Activated CD4-positive, alpha-beta T cell treated with anti-CD3 and anti-CD28 coated beads for 24 hours (primary cell): ENCODE measurements at regions not wholly inside any gene's neighbourhood (a gene's known extent, or its start where the extent isn't known, plus 50 kb on each side); places are given as distances from the start of the nearest gene placed in this dataset.
"Not testable (repeated sequence)": the region's sequence is repeated elsewhere in the genome, so short reads cannot be mapped to it uniquely, and the experiment has no call there.

Source experiments
- DNase-seq, 2 donors: peaks; one replicate each; pipeline ENCODE4 v3.0.0-alpha.2; 2020; ENCODE audit warnings: low read depth in 2 of 2

GRCh38 chr7:45267262-45267661 lies 109.7 kb downstream of the RAMP3 start:
- DNase-seq, result no peak

GRCh38 chr7:45268013-45268412 lies 110.4 kb downstream of the RAMP3 start:
- no peak for DNase-seq

DNA sequence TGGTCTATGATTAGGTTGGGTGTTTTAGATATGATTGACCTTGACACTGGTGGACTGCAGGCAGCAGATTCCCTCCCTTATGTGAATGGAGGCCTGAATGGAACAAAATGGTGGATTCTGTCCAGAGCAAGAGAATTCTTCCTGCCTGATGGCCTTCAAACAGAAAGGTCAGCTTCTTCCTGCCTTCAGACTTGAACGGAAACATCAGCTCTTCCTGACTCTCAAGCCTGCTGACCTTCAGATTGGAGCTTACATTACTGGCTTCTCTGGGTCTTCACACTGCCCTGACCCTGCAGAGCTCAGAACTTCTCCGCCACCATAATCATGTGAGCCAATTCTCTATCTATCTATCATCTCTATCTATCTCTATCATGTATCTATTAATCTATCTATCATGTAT lies 111.6 kb downstream of the RAMP3 start:
- DNase-seq, result no peak

GRCh38 chr7:45278763-45279398 lies 121.3 kb downstream of the RAMP3 start:
- no peak for DNase-seq

DNA sequence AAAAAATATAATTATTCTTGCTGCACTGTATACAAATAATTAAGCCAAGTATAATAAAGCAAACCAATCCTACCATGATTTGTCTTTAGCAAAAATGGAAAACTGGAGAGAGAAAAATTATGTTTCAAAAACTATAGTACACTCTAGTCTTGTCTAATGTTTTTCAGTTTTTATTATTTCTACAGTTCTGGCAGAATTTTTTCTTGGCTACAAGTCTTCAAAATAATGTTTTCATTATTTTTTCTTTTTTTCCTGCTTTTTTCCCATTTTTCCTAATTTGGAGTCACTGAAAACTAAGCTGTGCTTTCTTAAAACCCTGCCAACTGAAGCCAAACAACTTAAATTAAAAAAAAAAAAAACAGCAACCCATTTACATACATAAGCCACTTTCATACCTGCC lies 132.0 kb downstream of the RAMP3 start:
- DNase-seq, result not testable (repeated sequence)

GRCh38 chr7:45290880-45291279 lies 133.3 kb downstream of the RAMP3 start:
- no peak for DNase-seq

- no peak for DNase-seq
Observed at GRCh38 chr7:45292481-45292880, 134.9 kb downstream of the RAMP3 start.

- no peak for DNase-seq
Observed at GRCh38 chr7:45293295-45293942, 135.8 kb downstream of the RAMP3 start.

DNA sequence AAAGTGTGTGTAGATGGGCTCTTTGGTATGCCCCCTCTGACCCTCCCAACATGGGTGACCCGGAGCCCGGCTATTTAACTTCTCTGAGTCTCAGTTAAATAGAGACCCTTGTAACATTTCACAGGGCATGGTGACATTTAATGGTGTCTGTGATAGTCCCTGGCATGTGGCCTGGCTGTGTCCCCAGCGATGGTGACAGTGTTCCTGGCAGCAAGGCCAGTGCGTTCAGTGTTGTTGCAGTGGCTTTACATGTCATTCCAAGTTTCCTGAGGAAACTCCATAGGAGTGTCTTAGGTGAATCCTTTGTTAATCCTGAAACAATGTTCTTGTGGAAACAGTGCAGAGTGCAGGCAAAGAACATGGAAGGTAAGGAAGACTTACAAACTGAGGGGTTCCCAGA lies 137.0 kb downstream of the RAMP3 start:
- DNase-seq, result no peak

DNA sequence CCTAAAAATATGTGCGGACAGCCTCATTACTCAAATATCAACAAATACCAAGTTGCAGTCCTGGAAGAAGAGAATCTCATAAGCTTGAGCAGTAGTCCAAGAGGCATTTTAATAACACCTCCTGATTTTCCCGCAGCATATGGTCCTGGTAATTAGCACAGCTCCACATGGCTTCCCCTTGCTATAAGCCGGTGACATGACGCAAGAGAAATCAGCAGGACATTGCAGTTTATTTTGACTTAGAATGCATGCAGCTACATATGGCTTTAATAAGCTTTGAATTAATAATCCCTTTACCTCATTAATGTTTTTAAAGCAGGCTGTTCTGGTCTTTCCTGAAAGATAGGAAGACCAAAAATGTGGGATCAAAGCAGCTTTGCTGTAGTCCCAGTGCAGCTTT lies 137.6 kb downstream of the RAMP3 start:
- DNase-seq, result no peak

GRCh38 chr7:45296748-45297147 lies 139.2 kb downstream of the RAMP3 start:
- DNase-seq, result no peak

- DNase-seq, result no peak
Observed at GRCh38 chr7:45306752-45307305, 149.2 kb downstream of the RAMP3 start.

- DNase-seq, result no peak
Observed at GRCh38 chr7:45311597-45311996, 154.0 kb downstream of the RAMP3 start.

- DNase-seq, result not testable (repeated sequence)
Observed at GRCh38 chr7:45315512-45315911, 157.9 kb downstream of the RAMP3 start.

GRCh38 chr7:45324683-45325237 lies 167.2 kb downstream of the RAMP3 start:
- DNase-seq, result no peak

GRCh38 chr7:45325378-45325777 lies 167.8 kb downstream of the RAMP3 start:
- no peak for DNase-seq

DNA sequence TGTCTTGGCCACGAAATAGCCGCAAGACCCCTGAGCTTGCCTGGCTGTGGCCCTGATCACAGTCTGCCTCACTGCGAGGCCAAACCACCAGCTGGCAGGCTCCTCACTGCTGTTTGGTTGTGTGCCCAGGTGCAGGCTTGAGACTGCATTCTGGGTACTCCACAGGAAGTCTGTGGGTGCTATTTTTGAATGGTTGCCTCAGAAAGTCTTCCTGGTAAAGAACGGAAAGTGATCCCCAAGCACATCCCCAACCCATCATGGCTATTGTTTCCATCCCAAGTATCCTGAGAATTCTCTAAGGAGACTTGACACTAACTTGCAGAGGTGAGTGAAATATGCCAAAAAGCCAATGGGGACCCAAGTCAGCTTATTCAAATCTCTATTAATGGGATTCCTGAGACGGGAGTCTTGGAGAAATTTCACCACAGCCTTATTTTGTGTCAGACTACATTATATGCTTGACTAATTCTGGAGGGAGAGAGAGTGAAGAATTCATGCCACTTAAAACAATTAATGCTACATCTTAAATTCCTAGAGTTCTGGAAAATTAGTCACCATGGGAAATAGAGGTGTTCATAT lies 170.9 kb downstream of the RAMP3 start:
- DNase-seq, result no peak

GRCh38 chr7:45331563-45331962 lies 174.0 kb downstream of the RAMP3 start:
- no peak for DNase-seq

GRCh38 chr7:45335024-45335423 lies 177.4 kb downstream of the RAMP3 start:
- not testable (repeated sequence) for DNase-seq

DNA sequence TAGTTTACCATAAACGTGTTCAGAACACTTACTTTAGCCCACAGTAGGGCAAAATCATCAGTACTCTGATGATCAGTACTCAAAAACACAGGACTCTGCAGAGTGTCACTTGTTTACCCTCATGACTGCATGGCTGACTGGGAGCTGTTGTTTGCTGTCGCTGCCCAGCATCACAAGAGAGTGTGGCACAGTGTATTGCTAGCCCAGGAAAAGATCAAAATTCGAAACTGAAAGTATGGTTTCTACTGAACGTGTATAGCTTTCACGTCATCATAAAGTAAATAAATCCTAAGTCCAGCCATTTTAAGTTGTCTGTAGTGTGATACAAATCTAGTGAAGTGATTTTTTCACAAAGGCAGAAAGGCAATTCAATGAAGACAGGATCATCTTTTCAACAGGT lies 184.6 kb downstream of the RAMP3 start:
- DNase-seq, result no peak

DNA sequence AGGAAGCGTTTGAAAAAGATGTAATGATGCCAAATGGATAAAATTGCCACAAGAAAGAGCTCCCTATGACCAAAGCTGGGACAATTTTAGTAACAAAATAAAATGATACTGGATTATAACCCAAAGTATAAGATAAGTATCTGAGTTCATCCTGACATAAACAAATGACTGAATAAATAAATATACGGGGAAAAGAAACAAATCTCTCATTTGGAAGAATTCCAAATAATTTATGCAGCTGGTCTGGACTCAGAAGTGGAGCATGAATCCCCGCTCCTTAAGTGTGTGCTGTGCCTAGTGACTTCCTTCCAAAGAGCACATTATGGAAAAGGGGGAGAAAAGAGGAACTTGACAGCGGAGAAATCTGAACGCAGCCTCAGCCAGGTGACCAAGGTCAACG lies 186.2 kb downstream of the RAMP3 start:
- no peak for DNase-seq

DNA sequence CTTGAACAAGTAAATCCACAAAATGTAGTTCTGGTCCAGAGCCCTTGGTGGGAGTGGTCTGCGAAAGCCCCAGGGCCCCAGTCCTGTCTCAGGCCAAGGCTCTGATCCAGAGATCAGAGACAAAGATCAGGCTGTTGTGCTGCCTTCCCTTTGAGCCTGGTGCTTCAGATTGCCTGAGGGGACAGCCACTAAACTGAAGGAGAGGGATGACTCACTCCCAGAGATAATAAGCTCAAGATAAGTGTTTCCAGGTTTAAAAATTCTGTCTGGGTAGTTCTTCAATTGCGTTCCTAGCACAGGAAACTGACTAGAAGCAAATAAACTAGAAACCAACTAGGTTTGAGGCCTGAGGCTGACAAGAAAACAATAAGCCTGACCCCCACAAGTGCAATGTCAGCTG lies 190.2 kb downstream of the RAMP3 start:
- DNase-seq, result no peak

- DNase-seq, result no peak
Observed at GRCh38 chr7:45349090-45349489, 191.5 kb downstream of the RAMP3 start.
